Choroid plexus epithelial cell (primary cell): ENCODE measurements at regions not wholly inside any gene's neighbourhood (a gene's known extent, or its start where the extent isn't known, plus 50 kb on each side); places are given as distances from the start of the nearest gene placed in this dataset.

Experiments used
- DNase-seq: peaks from one replicate; pipeline ENCODE4 v3.0.0-alpha.2; 2010; ENCODE audit warnings: low read depth
- H3K4me3 ChIP-seq: 2 replicates; pipeline ENCODE4 v1.5.1; 2011; ENCODE audit warnings: low read depth, mild to moderate bottlenecking, control low read depth, low read length, moderate library complexity
- CTCF ChIP-seq: conservative IDR thresholded peaks from 2 replicates; pipeline ENCODE4 v1.5.1; 2011; ENCODE audit warnings: low read depth, mild to moderate bottlenecking, control low read depth, inconsistent platforms, low read length, moderate library complexity

GRCh38 chr6:108739496-108740330 is 108.5 kb upstream of the ARMC2 start:
- no peak for TF ChIP-seq CTCF
- H3K4me3 ChIP-seq: no peak overlapping the region
- no peak for DNase-seq

GRCh38 chr6:108741331-108741989 is 106.8 kb upstream of the ARMC2 start:
- no peak for DNase-seq
- no peak overlapping the region for H3K4me3 ChIP-seq
- TF ChIP-seq CTCF: no peak

- no peak for DNase-seq
- no peak overlapping the region for H3K4me3 ChIP-seq
- TF ChIP-seq CTCF: no peak
These were observed 106.2 kb upstream of the ARMC2 start for GRCh38 chr6:108742041-108742440.

- no peak for DNase-seq
- no peak overlapping the region for H3K4me3 ChIP-seq
- TF ChIP-seq CTCF: no peak
These were observed 103.8 kb upstream of the ARMC2 start for GRCh38 chr6:108744244-108744972.

DNA sequence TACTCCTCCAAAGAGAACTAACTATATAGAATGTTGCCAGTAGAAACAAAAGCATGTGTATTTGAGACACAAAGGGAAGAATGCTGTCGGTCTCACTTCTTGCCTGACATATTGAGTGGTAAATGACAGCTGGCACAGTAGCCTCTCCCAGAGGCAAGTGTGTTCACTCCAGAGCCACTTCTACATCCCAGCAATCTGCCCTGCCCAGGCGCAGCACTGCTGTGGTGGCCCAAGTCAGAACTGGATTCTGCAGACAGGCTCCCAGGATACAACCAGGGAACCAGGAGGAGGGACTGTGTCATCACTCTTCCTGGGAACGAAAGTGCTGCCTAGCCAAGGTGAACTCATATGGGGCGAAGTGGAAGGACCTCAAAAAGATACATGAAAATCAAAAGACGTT is 103.2 kb upstream of the ARMC2 start:
- no peak for DNase-seq
- H3K4me3 ChIP-seq: no peak overlapping the region
- no peak for TF ChIP-seq CTCF

DNA sequence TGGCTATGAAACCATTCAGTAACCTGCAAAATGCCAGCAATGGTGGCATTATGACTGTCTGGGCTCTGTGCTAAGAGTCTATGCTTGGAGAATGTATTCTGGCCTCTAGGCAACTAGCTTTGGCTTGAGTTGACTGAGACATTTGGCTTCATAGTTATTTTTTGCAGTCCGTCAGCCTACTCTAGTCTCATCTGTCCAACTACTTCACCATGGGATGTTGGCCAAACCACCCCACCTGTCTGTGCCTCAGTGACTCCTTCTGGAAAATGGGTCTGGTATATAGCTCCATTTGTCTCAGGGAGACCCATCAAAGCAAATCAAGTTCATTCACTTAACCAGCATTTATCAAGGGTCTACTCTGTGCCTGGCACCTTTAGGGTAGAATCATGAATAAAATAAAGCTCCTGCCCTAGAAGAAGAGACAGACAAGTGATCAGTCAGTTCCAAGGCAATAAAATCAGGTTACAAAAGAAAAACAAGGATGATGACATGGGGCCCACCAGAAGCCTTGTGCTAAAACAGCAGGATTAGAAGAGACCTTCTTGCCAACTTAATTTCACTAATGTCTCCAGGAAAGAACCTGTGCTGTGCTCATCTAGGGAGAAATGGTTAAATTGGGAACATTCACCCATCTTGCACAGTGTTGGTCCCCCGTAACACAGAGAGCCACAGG is 102.4 kb upstream of the ARMC2 start:
- no peak overlapping the region for H3K4me3 ChIP-seq
- TF ChIP-seq CTCF: no peak
- DNase-seq: no peak
